GM21825 (cell line): ENCODE measurements at regions not wholly inside any gene's neighbourhood (a gene's known extent, or its start where the extent isn't known, plus 50 kb on each side); places are given as distances from the start of the nearest gene placed in this dataset.
"Not testable (repeated sequence)": the region's sequence is repeated elsewhere in the genome, so short reads cannot be mapped to it uniquely, and the experiment has no call there.

ENCODE experiments used
- ATAC-seq: cut with Tn5 transposase; IDR thresholded peaks from one replicate; pipeline ENCODE4 v1.9.1; 2021; ENCODE audit warnings: mild to moderate bottlenecking, moderate library complexity; ENCODE audit not compliant: unreplicated experiment

DNA sequence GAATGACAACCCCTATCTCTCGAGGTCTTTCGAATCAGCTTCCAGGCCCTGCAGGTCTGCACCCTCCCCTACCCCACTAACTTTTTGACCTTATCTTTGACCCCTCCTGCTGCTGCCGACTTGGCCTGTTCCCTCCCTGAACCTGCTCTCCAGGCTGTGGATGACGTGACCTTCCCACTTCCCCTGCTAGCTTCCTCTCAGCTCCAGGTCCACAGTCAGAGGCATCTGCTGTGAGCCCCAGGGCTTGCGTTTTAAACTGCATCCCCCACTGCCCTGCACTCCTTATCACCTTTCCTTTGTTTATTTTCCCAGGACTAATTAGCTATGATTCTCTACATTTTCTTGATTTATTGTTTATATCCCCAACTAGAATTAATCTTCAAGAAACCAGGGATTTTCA, 71.2 kb upstream of the ALKAL2 start:
- ATAC-seq: no peak

DNA sequence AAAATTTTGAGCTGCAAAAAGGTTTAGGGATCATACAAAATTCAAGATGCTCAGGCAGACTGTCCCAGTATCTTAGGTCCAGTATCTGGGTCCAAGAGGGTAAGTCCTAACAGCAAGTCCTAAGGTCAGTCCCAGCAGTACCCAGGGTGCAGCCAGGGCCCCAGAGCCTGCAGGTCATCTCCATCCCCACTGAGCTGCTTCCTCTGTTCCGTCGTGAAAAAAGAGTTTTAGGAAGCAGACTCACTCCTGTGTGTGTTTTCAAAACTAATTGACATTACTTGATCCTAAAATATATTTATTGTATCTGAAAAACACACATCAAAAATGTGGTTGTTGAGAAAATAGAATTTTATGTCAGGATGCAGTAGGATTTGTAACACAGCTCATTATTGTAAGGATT, 69.9 kb upstream of the ALKAL2 start:
- ATAC-seq: no peak

- ATAC-seq: not testable (repeated sequence)
Observed at GRCh38 chr2:356304-356703, 68.4 kb upstream of the ALKAL2 start.

- ATAC-seq: no peak
Observed at GRCh38 chr2:355773-356172, 67.9 kb upstream of the ALKAL2 start.

- no peak for ATAC-seq
Observed at GRCh38 chr2:352696-353095, 64.8 kb upstream of the ALKAL2 start.

DNA sequence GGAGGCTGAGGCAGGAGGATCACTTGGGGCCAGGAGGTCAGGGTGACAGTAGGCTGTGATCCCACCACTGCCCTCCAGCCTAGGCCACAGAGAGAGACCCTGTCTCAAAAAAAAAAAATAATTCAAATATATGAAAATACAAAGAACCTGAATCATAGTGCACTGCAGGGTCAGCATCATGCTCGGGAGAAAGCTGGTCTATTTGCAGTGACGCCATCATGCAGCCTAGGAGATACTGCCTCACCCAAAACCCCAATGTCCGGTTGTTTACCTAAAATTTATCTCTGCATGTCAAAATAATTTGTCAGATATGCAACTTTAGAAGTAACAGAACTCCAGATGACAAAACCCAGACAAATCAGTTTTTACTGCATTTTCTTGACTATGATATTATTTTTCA, 61.5 kb upstream of the ALKAL2 start:
- ATAC-seq: no peak

DNA sequence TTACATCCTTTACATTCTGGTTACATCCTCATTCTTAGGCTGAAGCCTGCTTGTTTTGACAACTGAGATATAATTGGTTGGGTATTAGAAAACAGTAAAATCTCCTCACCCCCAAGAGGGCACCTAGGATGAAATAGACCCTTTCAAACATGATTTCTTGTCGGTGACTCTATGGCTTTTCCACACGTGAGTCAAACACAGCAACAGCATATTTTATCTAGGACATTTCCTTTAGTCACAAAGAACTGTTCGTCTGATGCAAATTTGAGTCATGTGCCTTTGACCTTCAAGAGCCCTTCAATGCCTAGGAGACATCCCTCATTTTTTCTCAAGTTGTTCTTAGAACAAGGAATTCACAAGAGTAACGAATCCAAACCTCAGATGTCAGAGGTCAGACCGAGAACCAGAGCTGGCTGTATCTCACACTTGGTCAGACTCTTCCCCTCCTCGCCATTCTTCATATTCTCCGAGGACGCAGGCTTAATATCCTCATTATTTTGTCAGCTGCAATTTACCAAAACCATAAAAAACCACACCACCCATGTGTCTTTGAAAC, 60.5 kb upstream of the ALKAL2 start:
- no peak for ATAC-seq

GRCh38 chr2:344811-345210, 56.9 kb upstream of the ALKAL2 start:
- ATAC-seq: no peak

DNA sequence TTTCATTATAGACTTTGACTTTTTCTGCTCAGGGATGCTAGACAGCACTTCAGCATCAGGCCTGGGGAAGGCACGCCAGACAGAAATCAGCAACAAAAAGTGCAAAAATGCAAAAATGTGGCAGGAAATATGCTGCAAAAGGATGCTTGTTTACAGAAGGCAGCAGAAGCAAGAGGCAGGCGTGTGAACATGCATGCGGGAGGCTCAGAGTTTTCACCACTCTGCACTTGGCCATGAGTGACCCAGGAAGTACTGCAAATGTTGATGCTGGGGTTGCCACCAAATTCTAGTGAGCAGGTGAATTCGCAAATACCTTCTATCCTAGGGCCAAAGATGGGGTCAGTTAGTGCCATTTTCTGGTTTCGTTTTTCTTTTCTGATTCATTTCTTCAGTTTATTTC, 55.5 kb upstream of the ALKAL2 start:
- ATAC-seq: no peak

- ATAC-seq: no peak
Observed at GRCh38 chr2:341912-342311, 54.0 kb upstream of the ALKAL2 start.

- no peak for ATAC-seq
Observed at GRCh38 chr2:341017-341542, 53.2 kb upstream of the ALKAL2 start.
